ENCODE measurements at regions not wholly inside any gene's neighbourhood (a gene's known extent, or its start where the extent isn't known, plus 50 kb on each side); places are given as distances from the start of the nearest gene placed in this dataset.

- no peak overlapping the region for H3K4me3 ChIP-seq (IDR thresholded peaks at IDR 0.05; ENCODE audit: insufficient read depth, low read depth, low read length)
- no peak overlapping the region for H3K27ac ChIP-seq
- no peak for TF ChIP-seq CTCF (conservative IDR thresholded peaks at IDR 0.05; ENCODE audit: low read depth, low read length)
- no peaks in the 10 kb centered on the region for H3K27me3 ChIP-seq (ENCODE audit: insufficient read depth, low read depth)
- no peaks in the 10 kb centered on the region for H3K36me3 ChIP-seq (ENCODE audit: insufficient read depth)
- H3K4me1 ChIP-seq (ENCODE audit: low read depth, poor library complexity, severe bottlenecking): no peaks in the 10 kb centered on the region
- H3K9ac ChIP-seq: no peak overlapping the region
- H2AFZ ChIP-seq (ENCODE audit: low read depth): no peak overlapping the region
- no peaks in the 10 kb centered on the region for H3K79me2 ChIP-seq (ENCODE audit: insufficient read depth, low read depth)
- no peaks in the 10 kb centered on the region for H4K20me1 ChIP-seq (ENCODE audit: insufficient read depth)
- H3K4me2 ChIP-seq: no peak overlapping the region
These were observed 523.7 kb upstream of the PROK2 start for GRCh38 chr3:72308641-72309040.

DNA sequence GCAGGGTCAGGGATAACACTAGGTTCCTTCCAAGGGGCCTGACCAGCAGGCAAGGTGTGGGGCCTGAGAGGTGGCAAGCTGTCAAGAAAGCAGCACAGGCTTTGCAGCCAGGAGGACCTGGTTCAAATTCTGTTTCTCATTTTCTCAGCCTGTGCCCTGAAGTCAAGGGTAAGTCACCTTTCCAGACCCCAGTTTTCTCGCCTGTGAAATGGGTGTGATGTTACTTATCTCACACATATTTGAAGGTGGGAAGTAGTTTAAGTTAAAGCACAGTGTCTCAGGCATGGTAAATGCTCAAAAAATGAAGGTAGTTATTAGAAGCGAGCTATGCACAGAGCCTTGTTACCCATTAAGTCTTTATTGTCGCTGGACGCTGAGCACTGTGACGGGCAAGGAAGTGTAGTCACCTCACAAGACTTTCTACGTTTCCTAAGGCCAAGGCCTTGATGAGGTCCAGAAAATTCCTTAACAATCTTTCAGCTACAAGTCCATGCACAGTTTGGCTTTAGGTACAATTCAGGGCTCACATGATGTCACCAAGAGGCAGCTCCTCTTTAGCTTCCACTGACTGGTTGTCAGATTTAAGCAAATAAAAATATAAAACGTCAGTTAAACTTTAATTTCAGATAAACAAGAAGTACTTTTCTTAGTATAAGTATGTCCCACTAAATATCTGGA is 522.6 kb upstream of the PROK2 start:
- no peaks in the 10 kb centered on the region for H3K27me3 ChIP-seq (ENCODE audit: insufficient read depth, low read depth)
- no peak overlapping the region for H3K4me3 ChIP-seq (IDR thresholded peaks at IDR 0.05; ENCODE audit: insufficient read depth, low read depth, low read length)
- no peak for TF ChIP-seq CTCF (conservative IDR thresholded peaks at IDR 0.05; ENCODE audit: low read depth, low read length)
- no peak overlapping the region for H2AFZ ChIP-seq (ENCODE audit: low read depth)
- no peaks in the 10 kb centered on the region for H4K20me1 ChIP-seq (ENCODE audit: insufficient read depth)
- H3K4me2 ChIP-seq: no peak overlapping the region
- no peak overlapping the region for H3K9ac ChIP-seq
- H3K4me1 ChIP-seq (ENCODE audit: low read depth, poor library complexity, severe bottlenecking): no peaks in the 10 kb centered on the region
- no peak overlapping the region for H3K27ac ChIP-seq
- no peaks in the 10 kb centered on the region for H3K79me2 ChIP-seq (ENCODE audit: insufficient read depth, low read depth)
- no peaks in the 10 kb centered on the region for H3K36me3 ChIP-seq (ENCODE audit: insufficient read depth)

DNA sequence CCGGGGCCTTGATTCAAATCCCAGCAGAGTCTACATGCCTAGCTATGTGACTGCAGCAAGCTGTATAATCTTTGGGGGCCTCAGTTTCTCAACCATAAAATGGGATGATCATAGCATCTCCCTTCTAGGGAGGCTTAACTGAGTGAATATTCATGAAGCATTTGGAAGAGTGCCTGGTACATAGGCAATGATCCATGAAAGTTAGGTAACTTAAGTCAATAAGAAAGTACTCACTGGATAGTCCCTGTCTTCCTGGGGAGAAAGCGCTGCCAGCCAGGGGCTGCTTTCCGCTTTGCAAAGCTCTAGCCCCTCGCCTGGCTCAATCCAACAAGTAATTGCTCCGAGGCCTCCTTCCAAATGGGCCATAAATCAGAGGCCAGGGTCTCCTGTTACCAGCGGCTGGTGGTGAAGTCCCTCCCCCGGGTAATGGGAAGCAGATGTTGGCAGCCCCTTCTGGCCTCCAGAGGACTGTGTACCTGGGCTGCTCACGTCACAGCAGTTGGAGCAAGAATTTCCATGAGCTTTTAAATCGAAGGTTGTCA is 521.9 kb upstream of the PROK2 start:
- Histone ChIP-seq H3K79me2 (ENCODE audit: insufficient read depth, low read depth) (no peaks in the 10 kb centered on the region), H3K4me1 (ENCODE audit: low read depth, poor library complexity, severe bottlenecking) (no peaks in the 10 kb centered on the region), H3K27ac (no peak overlapping the region), H3K27me3 (ENCODE audit: insufficient read depth, low read depth) (no peaks in the 10 kb centered on the region), H3K36me3 (ENCODE audit: insufficient read depth) (no peaks in the 10 kb centered on the region), H3K4me2 (no peak overlapping the region), H4K20me1 (ENCODE audit: insufficient read depth) (no peaks in the 10 kb centered on the region), H3K4me3 (IDR thresholded peaks at IDR 0.05; ENCODE audit: insufficient read depth, low read depth, low read length) (no peak overlapping the region), H2AFZ (ENCODE audit: low read depth) (no peak overlapping the region), H3K9ac (no peak overlapping the region)
- no peak for TF ChIP-seq CTCF (conservative IDR thresholded peaks at IDR 0.05; ENCODE audit: low read depth, low read length)

GRCh38 chr3:72303926-72304325 is 519.0 kb upstream of the PROK2 start:
- H4K20me1 ChIP-seq (ENCODE audit: insufficient read depth): no peaks in the 10 kb centered on the region
- H3K27ac ChIP-seq: no peak overlapping the region
- no peaks in the 10 kb centered on the region for H3K79me2 ChIP-seq (ENCODE audit: insufficient read depth, low read depth)
- no peaks in the 10 kb centered on the region for H3K4me1 ChIP-seq (ENCODE audit: low read depth, poor library complexity, severe bottlenecking)
- H3K27me3 ChIP-seq (ENCODE audit: insufficient read depth, low read depth): no peaks in the 10 kb centered on the region
- no peak overlapping the region for H3K4me3 ChIP-seq (IDR thresholded peaks at IDR 0.05; ENCODE audit: insufficient read depth, low read depth, low read length)
- H3K36me3 ChIP-seq (ENCODE audit: insufficient read depth): no peaks in the 10 kb centered on the region
- H3K9ac ChIP-seq: no peak overlapping the region
- no peak overlapping the region for H2AFZ ChIP-seq (ENCODE audit: low read depth)
- no peak overlapping the region for H3K4me2 ChIP-seq
- TF ChIP-seq CTCF (conservative IDR thresholded peaks at IDR 0.05; ENCODE audit: low read depth, low read length): no peak
